ENCODE measurements at regions not wholly inside any gene's neighbourhood (a gene's known extent, or its start where the extent isn't known, plus 50 kb on each side); places are given as distances from the start of the nearest gene placed in this dataset.

DNA sequence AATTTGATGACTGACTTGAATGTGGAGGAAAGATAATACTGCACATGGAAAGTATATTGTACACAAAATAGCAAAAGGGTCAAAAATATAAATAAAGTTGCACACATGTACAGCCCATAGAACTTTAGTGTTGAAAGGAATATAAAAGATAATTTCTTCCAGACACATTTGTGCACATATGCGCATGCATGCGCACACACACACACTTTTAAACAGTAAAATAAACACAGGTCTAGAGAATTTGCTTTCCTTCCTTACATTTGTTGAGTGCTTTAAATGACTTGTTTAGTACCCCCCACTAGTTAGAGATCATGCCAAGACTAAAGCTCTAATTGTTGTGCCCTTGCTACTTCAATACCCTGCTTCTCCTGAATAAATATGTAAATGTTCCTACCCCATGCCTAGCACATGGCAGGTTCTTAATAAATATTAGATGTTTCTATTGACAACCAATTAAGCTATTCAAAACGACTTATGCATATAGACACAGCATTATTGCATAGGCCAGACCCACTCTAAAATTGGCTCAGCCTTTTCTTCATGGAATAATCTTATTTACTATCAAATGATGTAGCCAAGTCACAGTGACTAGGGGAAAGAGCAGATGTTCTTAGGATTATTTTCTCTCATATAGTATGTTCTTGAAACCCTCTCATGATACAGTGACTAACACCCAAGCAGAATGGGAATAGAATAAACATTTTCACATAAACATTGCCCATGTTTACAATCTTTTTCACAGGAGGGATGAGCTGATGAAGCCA lies 165.5 kb upstream of the ACVR2A start:
- no peak for TF ChIP-seq POLR2A (IDR thresholded peaks at IDR 0.05)
- TF ChIP-seq, protein P1, sequence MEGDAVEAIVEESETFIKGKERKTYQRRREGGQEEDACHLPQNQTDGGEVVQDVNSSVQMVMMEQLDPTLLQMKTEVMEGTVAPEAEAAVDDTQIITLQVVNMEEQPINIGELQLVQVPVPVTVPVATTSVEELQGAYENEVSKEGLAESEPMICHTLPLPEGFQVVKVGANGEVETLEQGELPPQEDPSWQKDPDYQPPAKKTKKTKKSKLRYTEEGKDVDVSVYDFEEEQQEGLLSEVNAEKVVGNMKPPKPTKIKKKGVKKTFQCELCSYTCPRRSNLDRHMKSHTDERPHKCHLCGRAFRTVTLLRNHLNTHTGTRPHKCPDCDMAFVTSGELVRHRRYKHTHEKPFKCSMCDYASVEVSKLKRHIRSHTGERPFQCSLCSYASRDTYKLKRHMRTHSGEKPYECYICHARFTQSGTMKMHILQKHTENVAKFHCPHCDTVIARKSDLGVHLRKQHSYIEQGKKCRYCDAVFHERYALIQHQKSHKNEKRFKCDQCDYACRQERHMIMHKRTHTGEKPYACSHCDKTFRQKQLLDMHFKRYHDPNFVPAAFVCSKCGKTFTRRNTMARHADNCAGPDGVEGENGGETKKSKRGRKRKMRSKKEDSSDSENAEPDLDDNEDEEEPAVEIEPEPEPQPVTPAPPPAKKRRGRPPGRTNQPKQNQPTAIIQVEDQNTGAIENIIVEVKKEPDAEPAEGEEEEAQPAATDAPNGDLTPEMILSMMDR (IDR thresholded peaks at IDR 0.05), result no peak
